ENCODE measurements at regions not wholly inside any gene's neighbourhood (a gene's known extent, or its start where the extent isn't known, plus 50 kb on each side); places are given as distances from the start of the nearest gene placed in this dataset.

- ChIA-PET POLR2A (no interaction called here), CTCF (no interaction called here)
- Histone ChIP-seq H3K4me1 (ENCODE audit: control insufficient read depth in 1 of 2, insufficient read depth in 2 of 2, low read depth in 1 of 2, low read length in 1 of 2) (peaks cover 0 to 3% of the 10 kb centered on the region in 2 experiments; a peak in 1 of 4 replicates), H3K4me3 (ENCODE audit: low read depth in 2 of 2, low read length in 1 of 2) (no peak overlapping the region), H3F3A (replicated peaks; ENCODE audit: insufficient read depth) (no peaks in the 10 kb centered on the region), H4K20me1 (ENCODE audit: insufficient read depth) (no peaks in the 10 kb centered on the region), H3K4me2 (no peak overlapping the region), H3K79me2 (ENCODE audit: insufficient read depth) (no peaks in the 10 kb centered on the region), H2AFZ (ENCODE audit: low read depth) (no peak overlapping the region), H3K9me2 (no peaks in the 10 kb centered on the region), H3K27me3 (ENCODE audit: insufficient read depth) (no peaks in the 10 kb centered on the region), H3K36me3 (replicated peaks in 1 of 2; ENCODE audit: control insufficient read depth in 1 of 2, insufficient read depth in 2 of 2, low read length in 1 of 2) (no peaks in the 10 kb centered on the region), H3K9ac (no peak overlapping the region), H3K9me3 (no peaks in the 10 kb centered on the region), H3K27ac (ENCODE audit: low read depth in 2 of 2, low read length in 1 of 2) (no peak overlapping the region)
- no peak for TF ChIP-seq RCOR1 (IDR thresholded peaks at IDR 0.05; ENCODE audit: low read length)
- TF ChIP-seq RXRA (IDR thresholded peaks at IDR 0.05; ENCODE audit: borderline replicate concordance, low read depth), result no peak
- no peak for TF ChIP-seq SIN3A (IDR thresholded peaks at IDR 0.05; ENCODE audit: borderline replicate concordance, low read depth, low read length)
- TF ChIP-seq, protein P1, sequence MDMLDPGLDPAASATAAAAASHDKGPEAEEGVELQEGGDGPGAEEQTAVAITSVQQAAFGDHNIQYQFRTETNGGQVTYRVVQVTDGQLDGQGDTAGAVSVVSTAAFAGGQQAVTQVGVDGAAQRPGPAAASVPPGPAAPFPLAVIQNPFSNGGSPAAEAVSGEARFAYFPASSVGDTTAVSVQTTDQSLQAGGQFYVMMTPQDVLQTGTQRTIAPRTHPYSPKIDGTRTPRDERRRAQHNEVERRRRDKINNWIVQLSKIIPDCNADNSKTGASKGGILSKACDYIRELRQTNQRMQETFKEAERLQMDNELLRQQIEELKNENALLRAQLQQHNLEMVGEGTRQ (IDR thresholded peaks at IDR 0.05; ENCODE audit: borderline replicate concordance, low read depth, low read length), result no peak
- TF ChIP-seq MXI1 (IDR thresholded peaks at IDR 0.05; ENCODE audit: low read depth, low read length), result no peak
- TF ChIP-seq, protein P2, sequence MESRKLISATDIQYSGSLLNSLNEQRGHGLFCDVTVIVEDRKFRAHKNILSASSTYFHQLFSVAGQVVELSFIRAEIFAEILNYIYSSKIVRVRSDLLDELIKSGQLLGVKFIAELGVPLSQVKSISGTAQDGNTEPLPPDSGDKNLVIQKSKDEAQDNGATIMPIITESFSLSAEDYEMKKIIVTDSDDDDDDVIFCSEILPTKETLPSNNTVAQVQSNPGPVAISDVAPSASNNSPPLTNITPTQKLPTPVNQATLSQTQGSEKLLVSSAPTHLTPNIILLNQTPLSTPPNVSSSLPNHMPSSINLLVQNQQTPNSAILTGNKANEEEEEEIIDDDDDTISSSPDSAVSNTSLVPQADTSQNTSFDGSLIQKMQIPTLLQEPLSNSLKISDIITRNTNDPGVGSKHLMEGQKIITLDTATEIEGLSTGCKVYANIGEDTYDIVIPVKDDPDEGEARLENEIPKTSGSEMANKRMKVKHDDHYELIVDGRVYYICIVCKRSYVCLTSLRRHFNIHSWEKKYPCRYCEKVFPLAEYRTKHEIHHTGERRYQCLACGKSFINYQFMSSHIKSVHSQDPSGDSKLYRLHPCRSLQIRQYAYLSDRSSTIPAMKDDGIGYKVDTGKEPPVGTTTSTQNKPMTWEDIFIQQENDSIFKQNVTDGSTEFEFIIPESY (IDR thresholded peaks at IDR 0.05; ENCODE audit: borderline replicate concordance, low read depth), result no peak
- TF ChIP-seq GABPA (IDR thresholded peaks at IDR 0.05; ENCODE audit: low read depth), result no peak
- TF ChIP-seq USF1 (IDR thresholded peaks at IDR 0.05; ENCODE audit: borderline replicate concordance, low read depth), result no peak
- TF ChIP-seq GATA2 (CRISPR knock-in tag; IDR thresholded peaks at IDR 0.05), result no peak
- TF ChIP-seq, protein P3, sequence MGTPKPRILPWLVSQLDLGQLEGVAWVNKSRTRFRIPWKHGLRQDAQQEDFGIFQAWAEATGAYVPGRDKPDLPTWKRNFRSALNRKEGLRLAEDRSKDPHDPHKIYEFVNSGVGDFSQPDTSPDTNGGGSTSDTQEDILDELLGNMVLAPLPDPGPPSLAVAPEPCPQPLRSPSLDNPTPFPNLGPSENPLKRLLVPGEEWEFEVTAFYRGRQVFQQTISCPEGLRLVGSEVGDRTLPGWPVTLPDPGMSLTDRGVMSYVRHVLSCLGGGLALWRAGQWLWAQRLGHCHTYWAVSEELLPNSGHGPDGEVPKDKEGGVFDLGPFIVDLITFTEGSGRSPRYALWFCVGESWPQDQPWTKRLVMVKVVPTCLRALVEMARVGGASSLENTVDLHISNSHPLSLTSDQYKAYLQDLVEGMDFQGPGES (IDR thresholded peaks at IDR 0.05; ENCODE audit: low read depth, low read length), result no peak
- no peak for DNase-seq
- whole genome bisulfite sequencing (ENCODE audit: low lambda C conversion rate), result 63% methylated on average over 19 of the region's 21 CpGs
Observed at GRCh38 chr14:104238424-104239184, 100.2 kb downstream of the KIF26A start.

All from SK-N-SH (cell line).